K562 (cell line): ENCODE measurements at regions not wholly inside any gene's neighbourhood (a gene's known extent, or its start where the extent isn't known, plus 50 kb on each side); places are given as distances from the start of the nearest gene placed in this dataset.

Experiments
- ATAC-seq: fragments of 200-7000 bp; cut with Tn5 transposase; 3 replicates; pipeline ENCODE4 v1.9.1; 2020; ENCODE audit warnings: moderate library complexity
- BruUV-seq: library from RNA; stranded (reverse); fragments of 400-500 nt; replicated peaks from 2 replicates; lab custom pipeline; 2021; lab: Mats Ljungman, UMichigan
- CTCF ChIA-PET: fragments of 300-600 bp; formaldehyde crosslinking; extraction: SDS; loops from one replicate; lab custom pipeline; 2021; ENCODE audit warnings: low intra/inter-chr PET ratio; lab: Yijun Ruan, JAX
- POLR2A ChIA-PET: fragments of 300-600, 350-650 bp; sonication (Branson Sonifier 250); formaldehyde crosslinking; extraction: SDS; loops from one replicate; lab custom pipeline; 2021; ENCODE audit warnings: antibody characterized with exemption, inconsistent platforms; lab: Yijun Ruan, JAX
- DNase-seq, 4 experiments: peaks; one replicate each; pipeline versions ENCODE4 v3.0.0 to v3.0.0-alpha.2; 2011 to 2018; ENCODE audit warnings: low spot score in 3 of 4, mixed read lengths in 3 of 4; ENCODE audit errors: extremely low read depth in 1 of 4
- FAIRE-seq: peaks from 2 replicates; lab custom pipeline; 2011; peaks lifted over from hg19 to GRCh38; lab: Jason Lieb, UNC
- H2AFZ ChIP-seq: 2 replicates; pipeline ENCODE4 v1.6.0; 2011; ENCODE audit warnings: low read depth, low read length, control low read depth, inconsistent platforms
- H3K27ac ChIP-seq: fragments of 200-600 bp; 3 replicates; pipeline ENCODE4 v1.8.0; 2011; ENCODE audit warnings: low read depth, mild to moderate bottlenecking, control low read depth, inconsistent platforms, low read length, moderate library complexity, mixed read lengths; ENCODE audit errors: extremely low read depth
- H3K27me3 ChIP-seq, 2 experiments: fragments of 300-600 bp in 1 of 2; 2 replicates in 1 of 2; 3 replicates in 1 of 2; pipeline versions ENCODE4 v1.6.0 to v1.8.0; 2011; ENCODE audit warnings: inconsistent platforms in 2 of 2, low read length in 2 of 2, mild to moderate bottlenecking in 1 of 2, mixed read lengths in 1 of 2, moderate library complexity in 1 of 2; ENCODE audit not compliant: control insufficient read depth in 2 of 2, insufficient read depth in 2 of 2
- H3K36me3 ChIP-seq: fragments of 300-600 bp; 3 replicates; pipeline ENCODE4 v1.8.0; 2011; ENCODE audit warnings: mild to moderate bottlenecking, low read length, inconsistent platforms; ENCODE audit not compliant: control insufficient read depth, insufficient read depth
- H3K4me1 ChIP-seq, 2 experiments: fragments of 200-600 bp in 1 of 2; replicated peaks in 1 of 2; 2 replicates in 1 of 2; 3 replicates in 1 of 2; pipeline versions ENCODE4 v1.5.1 to v1.8.0; 2011; ENCODE audit warnings: inconsistent platforms in 2 of 2, low read length in 2 of 2, mild to moderate bottlenecking in 1 of 2, mixed read lengths in 1 of 2, moderate library complexity in 1 of 2; ENCODE audit not compliant: control insufficient read depth in 2 of 2, insufficient read depth in 2 of 2
- H3K4me2 ChIP-seq: 2 replicates; pipeline ENCODE4 v1.6.1; 2011; ENCODE audit warnings: low read length, control low read depth, inconsistent platforms, mixed read lengths; ENCODE audit not compliant: insufficient read depth
- H3K4me3 ChIP-seq: fragments of 200-600 bp; sonication (generic), shearing (Covaris generic); 2 replicates; pipeline ENCODE4 v1.5.1; 2016; ENCODE audit warnings: control low read depth, inconsistent platforms
- H3K79me2 ChIP-seq: fragments of 200-600 bp; 3 replicates; pipeline ENCODE4 v1.8.0; 2011; ENCODE audit warnings: low read length, inconsistent platforms; ENCODE audit not compliant: control insufficient read depth, insufficient read depth
- H3K9ac ChIP-seq, 2 experiments: 2 replicates each; pipeline versions ENCODE4 v1.6.0 to v1.6.1; 2011; ENCODE audit warnings: low read depth in 2 of 2, low read length in 2 of 2, control low read depth in 1 of 2, inconsistent platforms in 1 of 2, mild to moderate bottlenecking in 1 of 2, mixed read lengths in 1 of 2; ENCODE audit not compliant: insufficient read depth in 1 of 2
- H3K9me1 ChIP-seq: one replicate; pipeline ENCODE4 v1.6.0; 2011; ENCODE audit warnings: inconsistent platforms, mild to moderate bottlenecking, low read length, moderate library complexity; ENCODE audit not compliant: control insufficient read depth, insufficient read depth
- H3K9me3 ChIP-seq: replicated peaks from 2 replicates; pipeline ENCODE4 v1.5.1; 2011; ENCODE audit warnings: low read depth, low read length, inconsistent platforms; ENCODE audit not compliant: control insufficient read depth, insufficient read depth
- H4K20me1 ChIP-seq: replicated peaks from 2 replicates; pipeline ENCODE4 v1.6.1; 2011; ENCODE audit warnings: low read length, inconsistent platforms, mixed read lengths; ENCODE audit not compliant: control insufficient read depth, insufficient read depth
- CREM ChIP-seq: IDR thresholded peaks from 2 replicates; pipeline ENCODE4 v1.6.1; 2014; ENCODE audit warnings: antibody characterized with exemption, low read depth
- E2F3 ChIP-seq: fragments of 250-450 bp; sonication (Bioruptor Pico); IDR thresholded peaks from 2 replicates; pipeline ENCODE4 v1.4.0; 2020; ENCODE audit warnings: mild to moderate bottlenecking
- ETV1 ChIP-seq: fragments of 450-650 bp; conservative IDR thresholded peaks from 2 replicates; pipeline ENCODE4 v1.6.1; 2016; ENCODE audit warnings: missing genetic modification characterization, control low read depth, low read depth, missing compliant biosample characterization
- LEF1 ChIP-seq: fragments of 450-650 bp; IDR thresholded peaks from 2 replicates; pipeline ENCODE4 v1.6.1; 2016; ENCODE audit warnings: mild to moderate bottlenecking
- MTA3 ChIP-seq: fragments of 450-650 bp; formaldehyde crosslinking; IDR thresholded peaks from 2 replicates; pipeline ENCODE4 v1.6.1; 2017; ENCODE audit warnings: mild to moderate bottlenecking, borderline replicate concordance
- SMAD4 ChIP-seq: fragments of 250-450 bp; sonication (Bioruptor Pico); conservative IDR thresholded peaks from 2 replicates; pipeline ENCODE4 v1.8.0; 2021; ENCODE audit warnings: inconsistent platforms, mild to moderate bottlenecking, moderate library complexity
- ZNF184 ChIP-seq: sonication (generic); formaldehyde crosslinking; IDR thresholded peaks from 2 replicates; pipeline ENCODE4 v1.5.0; 2020; ENCODE audit warnings: missing genetic modification reagents
- WGBS: fragments of 100-300 bp; shearing (Covaris generic); methylation state at CpG from one replicate; pipeline ENCODE4 v1.1.6; 2016; ENCODE audit warnings: low coverage, mixed read lengths; ENCODE audit not compliant: insufficient coverage; ENCODE audit errors: missing lambda C conversion rate; 5-methylcytosine and 5-hydroxymethylcytosine counted together
- in situ Hi-C: fragments of 300-500 bp; cut with MboI; formaldehyde crosslinking; loops from 4 replicates; pipeline ENCODE4 v1.15.0; 2018; ENCODE audit warnings: inconsistent platforms, mixed read lengths
- intact Hi-C: fragments of 100-400 bp; cut with micrococcal nuclease; formaldehyde crosslinking; loops from 2 replicates; pipeline ENCODE4 v1.14.2; 2022
- TF ChIP-seq, protein P1 (sequence below): fragments of 150-350 bp; conservative IDR thresholded peaks from 2 replicates; pipeline ENCODE4 v1.6.1; 2014; ENCODE audit warnings: low read length
- TF ChIP-seq, protein P2 (sequence below): IDR thresholded peaks from 2 replicates; pipeline ENCODE4 v1.6.1; 2014; ENCODE audit warnings: antibody characterized with exemption
- TF ChIP-seq, protein P3 (sequence below): sonication (generic); formaldehyde crosslinking; IDR thresholded peaks from 2 replicates; pipeline ENCODE4 v1.4.0; 2020; ENCODE audit warnings: mild to moderate bottlenecking, missing genetic modification reagents
- TF ChIP-seq, protein P4 (sequence below): fragments of 450-650 bp; formaldehyde crosslinking; IDR thresholded peaks from 2 replicates; pipeline ENCODE4 v1.4.0; 2020; ENCODE audit warnings: mild to moderate bottlenecking, moderate library complexity

DNA sequence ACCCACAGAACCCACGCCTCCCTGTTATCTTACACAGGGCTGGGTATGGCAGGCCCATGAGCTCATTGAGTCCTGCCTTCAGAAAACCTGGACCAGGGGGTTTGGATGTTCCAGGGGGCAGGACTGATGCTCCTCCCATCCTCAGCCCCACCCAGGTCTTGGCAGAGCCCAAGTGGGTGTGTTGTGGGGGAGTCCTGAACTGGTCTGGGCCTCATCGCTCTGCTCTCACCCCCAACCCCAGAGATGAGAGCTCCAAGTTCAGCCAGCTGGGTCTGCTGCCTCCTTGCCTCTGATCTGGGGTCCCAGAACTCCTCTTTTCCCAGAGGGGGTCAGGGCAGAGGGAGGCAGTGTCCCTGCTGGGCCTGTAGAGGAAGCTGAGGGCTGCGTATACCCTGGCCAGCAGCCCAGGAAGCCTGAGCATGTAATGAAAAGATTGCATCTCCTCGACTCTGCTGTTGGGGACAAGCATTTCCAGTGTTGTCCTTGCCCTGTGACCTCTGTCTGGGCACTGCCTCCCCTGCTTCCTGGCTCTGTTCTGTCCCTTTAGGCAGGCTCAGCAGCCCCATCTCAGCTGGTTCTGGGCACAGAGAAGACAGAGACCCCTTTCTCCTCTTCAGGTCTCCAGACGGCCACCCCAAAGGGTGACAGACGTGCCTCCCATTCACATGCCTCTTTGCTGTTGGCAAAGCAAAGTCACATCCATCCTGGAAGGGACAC, 54.7 kb upstream of the EPS8L3 start:
- ATAC-seq (peak; percentile 71), DNase-seq (peak; percentile 74 to 81 (median 80)), FAIRE-seq (peak; percentile 78)
- ChIA-PET POLR2A (interaction anchor here (0.6 to 1.1 kb wide), 5 partner anchors 13 to 44 kb away, joined by 3 to 5 read pairs (median 4); no protein-coding TSS in a partner anchor), CTCF (no interaction called here)
- peak overlapping the region; percentile 87 for H2AFZ ChIP-seq
- H3K4me1 ChIP-seq, result peaks cover 46 to 56% of the 10 kb centered on the region in 2 experiments
- peak overlapping the region; percentile 13; the same call in 1 of the 2 replicates for H3K4me2 ChIP-seq
- WGBS, result 24% methylated on average over 6 of the region's 6 CpGs
- no peaks in the 10 kb centered on the region for H4K20me1 ChIP-seq
- H3K4me3 ChIP-seq, result no peak overlapping the region
- H3K27ac ChIP-seq, result peak overlapping the region; percentile 58; the same call in 2 of the 3 replicates
- no peaks in the 10 kb centered on the region for H3K36me3 ChIP-seq
- in situ Hi-C loops, result no loop called here
- peak overlapping the region; percentile 46 to 84 for H3K9ac ChIP-seq
- H3K9me1 ChIP-seq, result no peaks in the 10 kb centered on the region
- peaks cover 5% of the 10 kb centered on the region; the same call in 1 of the 2 replicates for H3K9me3 ChIP-seq
- H3K27me3 ChIP-seq, result no peaks in the 10 kb centered on the region
- BruUV-seq, result no TSS peak
- no peaks in the 10 kb centered on the region for H3K79me2 ChIP-seq
- intact Hi-C loops, result no loop called here
- TF ChIP-seq ETV1, result no peak; the same call in 1 of the 2 replicates
- TF ChIP-seq LEF1, result 0 out of 2 replicates have a peak, but pooled peaks have one; percentile 20
- TF ChIP-seq, protein P1, sequence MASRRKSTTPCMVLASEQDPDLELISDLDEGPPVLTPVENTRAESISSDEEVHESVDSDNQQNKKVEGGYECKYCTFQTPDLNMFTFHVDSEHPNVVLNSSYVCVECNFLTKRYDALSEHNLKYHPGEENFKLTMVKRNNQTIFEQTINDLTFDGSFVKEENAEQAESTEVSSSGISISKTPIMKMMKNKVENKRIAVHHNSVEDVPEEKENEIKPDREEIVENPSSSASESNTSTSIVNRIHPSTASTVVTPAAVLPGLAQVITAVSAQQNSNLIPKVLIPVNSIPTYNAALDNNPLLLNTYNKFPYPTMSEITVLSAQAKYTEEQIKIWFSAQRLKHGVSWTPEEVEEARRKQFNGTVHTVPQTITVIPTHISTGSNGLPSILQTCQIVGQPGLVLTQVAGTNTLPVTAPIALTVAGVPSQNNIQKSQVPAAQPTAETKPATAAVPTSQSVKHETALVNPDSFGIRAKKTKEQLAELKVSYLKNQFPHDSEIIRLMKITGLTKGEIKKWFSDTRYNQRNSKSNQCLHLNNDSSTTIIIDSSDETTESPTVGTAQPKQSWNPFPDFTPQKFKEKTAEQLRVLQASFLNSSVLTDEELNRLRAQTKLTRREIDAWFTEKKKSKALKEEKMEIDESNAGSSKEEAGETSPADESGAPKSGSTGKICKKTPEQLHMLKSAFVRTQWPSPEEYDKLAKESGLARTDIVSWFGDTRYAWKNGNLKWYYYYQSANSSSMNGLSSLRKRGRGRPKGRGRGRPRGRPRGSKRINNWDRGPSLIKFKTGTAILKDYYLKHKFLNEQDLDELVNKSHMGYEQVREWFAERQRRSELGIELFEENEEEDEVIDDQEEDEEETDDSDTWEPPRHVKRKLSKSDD, result no peak
- TF ChIP-seq, protein P2, sequence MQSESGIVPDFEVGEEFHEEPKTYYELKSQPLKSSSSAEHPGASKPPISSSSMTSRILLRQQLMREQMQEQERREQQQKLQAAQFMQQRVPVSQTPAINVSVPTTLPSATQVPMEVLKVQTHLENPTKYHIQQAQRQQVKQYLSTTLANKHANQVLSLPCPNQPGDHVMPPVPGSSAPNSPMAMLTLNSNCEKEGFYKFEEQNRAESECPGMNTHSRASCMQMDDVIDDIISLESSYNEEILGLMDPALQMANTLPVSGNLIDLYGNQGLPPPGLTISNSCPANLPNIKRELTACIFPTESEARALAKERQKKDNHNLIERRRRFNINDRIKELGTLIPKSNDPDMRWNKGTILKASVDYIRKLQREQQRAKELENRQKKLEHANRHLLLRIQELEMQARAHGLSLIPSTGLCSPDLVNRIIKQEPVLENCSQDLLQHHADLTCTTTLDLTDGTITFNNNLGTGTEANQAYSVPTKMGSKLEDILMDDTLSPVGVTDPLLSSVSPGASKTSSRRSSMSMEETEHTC, result no peak
- TF ChIP-seq ZNF184 (CRISPR knock-in tag), result no peak
- TF ChIP-seq E2F3, result peak; percentile 39; the same call in 1 of the 2 replicates
- TF ChIP-seq, protein P3, sequence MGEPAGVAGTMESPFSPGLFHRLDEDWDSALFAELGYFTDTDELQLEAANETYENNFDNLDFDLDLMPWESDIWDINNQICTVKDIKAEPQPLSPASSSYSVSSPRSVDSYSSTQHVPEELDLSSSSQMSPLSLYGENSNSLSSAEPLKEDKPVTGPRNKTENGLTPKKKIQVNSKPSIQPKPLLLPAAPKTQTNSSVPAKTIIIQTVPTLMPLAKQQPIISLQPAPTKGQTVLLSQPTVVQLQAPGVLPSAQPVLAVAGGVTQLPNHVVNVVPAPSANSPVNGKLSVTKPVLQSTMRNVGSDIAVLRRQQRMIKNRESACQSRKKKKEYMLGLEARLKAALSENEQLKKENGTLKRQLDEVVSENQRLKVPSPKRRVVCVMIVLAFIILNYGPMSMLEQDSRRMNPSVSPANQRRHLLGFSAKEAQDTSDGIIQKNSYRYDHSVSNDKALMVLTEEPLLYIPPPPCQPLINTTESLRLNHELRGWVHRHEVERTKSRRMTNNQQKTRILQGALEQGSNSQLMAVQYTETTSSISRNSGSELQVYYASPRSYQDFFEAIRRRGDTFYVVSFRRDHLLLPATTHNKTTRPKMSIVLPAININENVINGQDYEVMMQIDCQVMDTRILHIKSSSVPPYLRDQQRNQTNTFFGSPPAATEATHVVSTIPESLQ, result no peak
- peak; percentile 86 for TF ChIP-seq SMAD4
- TF ChIP-seq MTA3, result no peak
- TF ChIP-seq, protein P4, sequence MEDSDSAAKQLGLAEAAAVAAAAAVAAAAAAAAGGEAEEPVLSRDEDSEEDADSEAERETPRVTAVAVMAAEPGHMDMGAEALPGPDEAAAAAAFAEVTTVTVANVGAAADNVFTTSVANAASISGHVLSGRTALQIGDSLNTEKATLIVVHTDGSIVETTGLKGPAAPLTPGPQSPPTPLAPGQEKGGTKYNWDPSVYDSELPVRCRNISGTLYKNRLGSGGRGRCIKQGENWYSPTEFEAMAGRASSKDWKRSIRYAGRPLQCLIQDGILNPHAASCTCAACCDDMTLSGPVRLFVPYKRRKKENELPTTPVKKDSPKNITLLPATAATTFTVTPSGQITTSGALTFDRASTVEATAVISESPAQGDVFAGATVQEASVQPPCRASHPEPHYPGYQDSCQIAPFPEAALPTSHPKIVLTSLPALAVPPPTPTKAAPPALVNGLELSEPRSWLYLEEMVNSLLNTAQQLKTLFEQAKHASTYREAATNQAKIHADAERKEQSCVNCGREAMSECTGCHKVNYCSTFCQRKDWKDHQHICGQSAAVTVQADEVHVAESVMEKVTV, result 0 out of 2 replicates have a peak, but pooled peaks have one; percentile 28
- 0 out of 2 replicates have a peak, but pooled peaks have one; percentile 44 for TF ChIP-seq CREM
